ENCODE measurements at regions not wholly inside any gene's neighbourhood (a gene's known extent, or its start where the extent isn't known, plus 50 kb on each side); places are given as distances from the start of the nearest gene placed in this dataset.

- Histone ChIP-seq H3K4me3 (no peak overlapping the region), H3K4me1 (ENCODE audit: insufficient read depth) (peaks cover 18% of the 10 kb centered on the region), H3K4me2 (peak overlapping the region; percentile 77), H3K27me3 (no peaks in the 10 kb centered on the region), H3K27ac (peak overlapping the region; percentile 10), H3K36me3 (replicated peaks; ENCODE audit: insufficient read depth, low read depth) (no peaks in the 10 kb centered on the region), H3K9me2 (replicated peaks; ENCODE audit: insufficient read depth) (no peaks in the 10 kb centered on the region), H4K20me1 (ENCODE audit: insufficient read depth, poor library complexity, severe bottlenecking) (no peaks in the 10 kb centered on the region), H3K79me2 (no peaks in the 10 kb centered on the region), H2AFZ (peak overlapping the region; percentile 29), H3K9me3 (ENCODE audit: low read depth) (no peaks in the 10 kb centered on the region)
- DNase-seq (ENCODE audit: low spot score) = no peak
- TF ChIP-seq EZH2phosphoT487 (IDR thresholded peaks at IDR 0.05; ENCODE audit: low read depth, severe bottlenecking, unreplicated experiment) = no peak
- no peak for TF ChIP-seq EZH2 (IDR thresholded peaks at IDR 0.05; ENCODE audit: borderline replicate concordance)
- TF ChIP-seq, protein P1, sequence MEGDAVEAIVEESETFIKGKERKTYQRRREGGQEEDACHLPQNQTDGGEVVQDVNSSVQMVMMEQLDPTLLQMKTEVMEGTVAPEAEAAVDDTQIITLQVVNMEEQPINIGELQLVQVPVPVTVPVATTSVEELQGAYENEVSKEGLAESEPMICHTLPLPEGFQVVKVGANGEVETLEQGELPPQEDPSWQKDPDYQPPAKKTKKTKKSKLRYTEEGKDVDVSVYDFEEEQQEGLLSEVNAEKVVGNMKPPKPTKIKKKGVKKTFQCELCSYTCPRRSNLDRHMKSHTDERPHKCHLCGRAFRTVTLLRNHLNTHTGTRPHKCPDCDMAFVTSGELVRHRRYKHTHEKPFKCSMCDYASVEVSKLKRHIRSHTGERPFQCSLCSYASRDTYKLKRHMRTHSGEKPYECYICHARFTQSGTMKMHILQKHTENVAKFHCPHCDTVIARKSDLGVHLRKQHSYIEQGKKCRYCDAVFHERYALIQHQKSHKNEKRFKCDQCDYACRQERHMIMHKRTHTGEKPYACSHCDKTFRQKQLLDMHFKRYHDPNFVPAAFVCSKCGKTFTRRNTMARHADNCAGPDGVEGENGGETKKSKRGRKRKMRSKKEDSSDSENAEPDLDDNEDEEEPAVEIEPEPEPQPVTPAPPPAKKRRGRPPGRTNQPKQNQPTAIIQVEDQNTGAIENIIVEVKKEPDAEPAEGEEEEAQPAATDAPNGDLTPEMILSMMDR (IDR thresholded peaks at IDR 0.05; ENCODE audit: poor library complexity) = no peak
- WGBS (ENCODE audit: low lambda C conversion rate, missing lambda C conversion rate) = 52% methylated on average over 8 of the region's 8 CpGs
Measured at GRCh38 chr3:194057570-194058188, 78.3 kb upstream of the HES1 start.

DNA sequence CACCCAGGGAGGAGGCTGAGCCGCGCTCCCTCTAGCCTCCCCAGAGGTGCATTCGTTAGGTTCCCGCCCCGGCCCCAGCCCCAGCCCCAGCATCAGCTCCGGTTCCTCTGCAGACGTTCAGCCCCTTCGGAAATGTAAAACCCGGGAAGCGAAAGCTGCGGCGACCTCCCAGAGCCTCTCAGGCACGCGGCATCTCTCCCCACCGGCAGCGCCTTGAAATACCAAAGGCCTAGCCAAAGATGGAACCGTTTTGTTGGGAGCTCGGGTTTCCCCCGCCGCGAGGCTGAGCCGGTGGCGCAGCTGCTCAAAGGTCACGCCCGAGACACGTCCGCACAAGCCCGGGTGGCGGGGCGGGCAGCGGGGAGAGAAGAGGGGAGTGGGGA is 77.8 kb upstream of the HES1 start:
- peaks cover 18% of the 10 kb centered on the region for H3K4me1 ChIP-seq (ENCODE audit: insufficient read depth)

DNA sequence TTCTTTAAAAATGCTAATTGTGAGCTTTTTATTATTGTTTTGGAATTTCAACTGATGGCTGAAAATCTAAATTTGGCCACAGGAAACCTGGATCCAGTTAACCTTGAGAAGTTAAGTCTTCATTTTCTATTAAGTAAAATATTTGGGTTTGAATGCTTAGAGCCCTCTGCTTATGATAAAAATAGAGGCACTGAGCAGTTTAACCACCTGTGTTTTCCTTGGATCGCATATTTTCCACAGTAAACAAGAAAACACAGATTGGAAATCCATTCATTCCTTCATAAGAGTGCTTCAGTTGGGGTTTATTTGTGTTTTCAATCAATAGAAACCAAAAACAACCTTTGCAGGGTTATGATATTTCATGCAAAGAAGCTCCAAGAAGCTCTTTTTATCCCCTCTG is 77.2 kb upstream of the HES1 start:
- H2AFZ ChIP-seq = peak overlapping the region; percentile 29
- no peaks in the 10 kb centered on the region for H3K79me2 ChIP-seq
- 47% methylated on average over 1 of the region's 1 CpG for WGBS (ENCODE audit: low lambda C conversion rate, missing lambda C conversion rate)
- H3K4me2 ChIP-seq = peak overlapping the region; percentile 77
- H3K27ac ChIP-seq = no peak overlapping the region
- H3K9me2 ChIP-seq (replicated peaks; ENCODE audit: insufficient read depth) = no peaks in the 10 kb centered on the region
- H3K4me1 ChIP-seq (ENCODE audit: insufficient read depth) = peaks cover 18% of the 10 kb centered on the region
- H3K4me3 ChIP-seq = no peak overlapping the region
- DNase-seq (ENCODE audit: low spot score) = no peak
- H3K9me3 ChIP-seq (ENCODE audit: low read depth) = no peaks in the 10 kb centered on the region
- no peaks in the 10 kb centered on the region for H3K36me3 ChIP-seq (replicated peaks; ENCODE audit: insufficient read depth, low read depth)
- H3K27me3 ChIP-seq = no peaks in the 10 kb centered on the region
- TF ChIP-seq EZH2phosphoT487 (IDR thresholded peaks at IDR 0.05; ENCODE audit: low read depth, severe bottlenecking, unreplicated experiment) (no peak), EZH2 (IDR thresholded peaks at IDR 0.05; ENCODE audit: borderline replicate concordance) (no peak)
- TF ChIP-seq, protein P1 (IDR thresholded peaks at IDR 0.05; ENCODE audit: poor library complexity) = no peak
- H4K20me1 ChIP-seq (ENCODE audit: insufficient read depth, poor library complexity, severe bottlenecking) = no peaks in the 10 kb centered on the region

More for the DNA sequence above, 77.8 kb upstream of the HES1 start:
- Histone ChIP-seq H3K9me3 (ENCODE audit: low read depth) (no peaks in the 10 kb centered on the region), H3K79me2 (no peaks in the 10 kb centered on the region), H3K9me2 (replicated peaks; ENCODE audit: insufficient read depth) (no peaks in the 10 kb centered on the region), H3K36me3 (replicated peaks; ENCODE audit: insufficient read depth, low read depth) (no peaks in the 10 kb centered on the region), H3K4me2 (peak overlapping the region; percentile 77), H2AFZ (peak overlapping the region; percentile 29), H4K20me1 (ENCODE audit: insufficient read depth, poor library complexity, severe bottlenecking) (no peaks in the 10 kb centered on the region), H3K4me3 (no peak overlapping the region), H3K27me3 (no peaks in the 10 kb centered on the region), H3K27ac (peak overlapping the region; percentile 10)
- no peak for TF ChIP-seq EZH2phosphoT487 (IDR thresholded peaks at IDR 0.05; ENCODE audit: low read depth, severe bottlenecking, unreplicated experiment)
- no peak for TF ChIP-seq EZH2 (IDR thresholded peaks at IDR 0.05; ENCODE audit: borderline replicate concordance)
- TF ChIP-seq, protein P1 (IDR thresholded peaks at IDR 0.05; ENCODE audit: poor library complexity) = no peak
- peak; percentile 77 for DNase-seq (ENCODE audit: low spot score)
- WGBS (ENCODE audit: low lambda C conversion rate, missing lambda C conversion rate) = 3% methylated on average over 27 of the region's 31 CpGs

Data from hepatocyte (in vitro differentiated cells).